Naive thymus-derived CD8-positive, alpha-beta T cell (primary cell): ENCODE measurements at regions not wholly inside any gene's neighbourhood (a gene's known extent, or its start where the extent isn't known, plus 50 kb on each side); places are given as distances from the start of the nearest gene placed in this dataset.

ENCODE experiments used
- ATAC-seq, 2 donors: fragments of 150-1000 bp; cut with Tn5 transposase in 1 of 2; sonication (Bioruptor Pico), chemical (Tn5 transposase) in 1 of 2; 1 replicate in 1 of 2; 2 replicates in 1 of 2; pipeline ENCODE4 v1.10.0; 2021; ENCODE audit warnings: mild to moderate bottlenecking in 2 of 2, moderate library complexity in 2 of 2
- POLR2A ChIA-PET: fragments of 350-600 bp; sonication (Branson Sonifier 250); formaldehyde crosslinking; loops from one replicate; lab custom pipeline; 2021; ENCODE audit warnings: antibody characterized with exemption; lab: Charles Lee
- DNase-seq, 10 donors: peaks; one replicate each; pipeline versions ENCODE4 v3.0.0 to v3.0.0-alpha.2; 2020 to 2022
- H3K27ac Mint-ChIP-seq, 10 donors: one replicate each; pipeline ENCODE4 v1.8.0; 2020 to 2022; ENCODE audit warnings: mild to moderate bottlenecking in 10 of 10, mixed read lengths in 10 of 10, moderate library complexity in 4 of 10, inconsistent platforms in 1 of 10
- H3K27me3 Mint-ChIP-seq, 5 donors: one replicate each; pipeline ENCODE4 v1.8.0; 2021 to 2022; ENCODE audit warnings: mixed read lengths in 5 of 5
- H3K36me3 Mint-ChIP-seq, 3 donors: one replicate each; pipeline ENCODE4 v1.8.0; 2020 to 2022; ENCODE audit warnings: mixed read lengths in 3 of 3, mild to moderate bottlenecking in 2 of 3, inconsistent platforms in 1 of 3
- H3K4me1 Mint-ChIP-seq, 4 donors: one replicate each; pipeline ENCODE4 v1.8.0; 2021 to 2022; ENCODE audit warnings: mixed read lengths in 4 of 4
- H3K4me3 Mint-ChIP-seq, 10 donors: one replicate each; pipeline ENCODE4 v1.8.0; 2020 to 2022; ENCODE audit warnings: mild to moderate bottlenecking in 10 of 10, mixed read lengths in 10 of 10, moderate library complexity in 6 of 10, inconsistent platforms in 1 of 10
- H3K9me3 Mint-ChIP-seq, 9 donors: one replicate each; pipeline ENCODE4 v1.8.0; 2020 to 2022; ENCODE audit warnings: mixed read lengths in 9 of 9, mild to moderate bottlenecking in 3 of 9, inconsistent platforms in 1 of 9, moderate library complexity in 1 of 9

DNA sequence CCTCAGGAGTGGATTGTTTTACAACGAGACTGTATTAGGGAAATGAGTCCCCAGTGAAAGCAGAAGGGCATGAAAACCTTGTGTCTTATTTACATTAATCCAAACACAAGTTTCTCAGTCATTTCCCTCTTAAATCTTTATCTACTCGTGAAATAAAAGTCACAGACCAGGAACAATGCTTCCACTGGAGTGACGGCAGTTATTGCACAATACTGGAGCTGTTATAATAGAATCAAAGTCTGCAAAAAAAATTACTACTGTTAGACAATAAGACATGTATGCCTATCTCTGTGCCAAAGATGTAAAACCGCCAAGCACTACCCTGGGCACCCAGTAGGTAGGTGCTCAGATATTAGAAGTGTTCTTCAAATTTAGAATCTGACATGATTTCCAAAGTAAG lies 375.5 kb downstream of the ZNF521 start:
- Mint-ChIP-seq H3K27ac (no peak overlapping the region), H3K9me3 (peaks cover 0 to 2% (median 0%) of the 10 kb centered on the region in 9 donors), H3K4me1 (no peaks in the 10 kb centered on the region), H3K36me3 (no peaks in the 10 kb centered on the region), H3K4me3 (no peak overlapping the region), H3K27me3 (peaks cover 0 to 11% (median 6%) of the 10 kb centered on the region in 5 donors)
- DNase-seq (no peak), ATAC-seq (no peak)
- POLR2A ChIA-PET = no interaction called here

DNA sequence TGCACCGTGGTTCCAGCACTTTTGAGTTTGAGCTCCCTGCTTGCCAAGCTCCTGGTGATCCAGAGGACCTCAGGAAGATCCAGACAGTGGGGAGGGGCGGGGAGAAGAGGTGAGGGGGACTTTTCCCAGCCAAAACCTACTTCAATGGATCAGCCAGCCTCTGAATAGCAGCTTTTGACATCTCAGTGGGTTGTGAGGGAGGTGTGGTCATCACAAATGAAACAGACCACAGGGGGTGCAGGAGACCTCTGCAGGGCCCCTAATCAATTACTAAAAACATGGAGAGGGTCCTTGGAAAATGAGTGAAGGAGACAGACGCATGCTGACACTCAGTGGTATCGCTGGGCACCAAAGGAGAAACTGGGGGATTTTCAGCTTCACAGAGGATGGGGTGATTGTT lies 372.7 kb downstream of the ZNF521 start:
- no peaks in the 10 kb centered on the region for H3K36me3 Mint-ChIP-seq
- no peak overlapping the region for H3K4me3 Mint-ChIP-seq
- POLR2A ChIA-PET = no interaction called here
- peaks cover 0 to 6% (median 0%) of the 10 kb centered on the region in 9 donors for H3K9me3 Mint-ChIP-seq
- H3K27ac Mint-ChIP-seq = no peak overlapping the region
- no peaks in the 10 kb centered on the region for H3K4me1 Mint-ChIP-seq
- DNase-seq (no peak), ATAC-seq (no peak)
- H3K27me3 Mint-ChIP-seq = peaks cover 2 to 18% (median 9%) of the 10 kb centered on the region in 5 donors

DNA sequence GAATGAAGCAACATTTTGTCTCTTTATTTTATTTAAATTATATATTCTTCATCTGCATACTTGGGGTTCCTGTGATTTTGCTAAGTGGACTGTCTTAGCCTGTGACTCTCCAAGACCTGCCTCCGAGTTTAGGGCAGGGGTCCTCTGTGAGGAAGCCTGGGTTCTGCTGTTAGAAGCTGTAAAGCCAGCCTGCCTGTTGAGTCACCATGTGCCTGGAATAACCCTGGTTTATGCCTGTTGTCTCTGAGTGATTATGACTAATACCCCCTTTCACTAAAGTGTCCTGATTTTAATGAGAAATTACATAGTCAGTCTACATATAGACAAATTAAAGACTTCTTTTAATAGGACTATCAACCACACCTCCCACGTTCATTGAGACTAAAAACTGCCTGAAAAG lies 369.1 kb downstream of the ZNF521 start:
- POLR2A ChIA-PET = no interaction called here
- H3K27ac Mint-ChIP-seq = no peak overlapping the region
- H3K9me3 Mint-ChIP-seq = peaks cover 0 to 4% (median 0%) of the 10 kb centered on the region in 9 donors
- ATAC-seq (no peak), DNase-seq (no peak)
- no peak overlapping the region for H3K4me3 Mint-ChIP-seq
- H3K4me1 Mint-ChIP-seq = no peaks in the 10 kb centered on the region
- H3K27me3 Mint-ChIP-seq = peaks cover 8 to 29% (median 12%) of the 10 kb centered on the region in 5 donors
- H3K36me3 Mint-ChIP-seq = no peaks in the 10 kb centered on the region

DNA sequence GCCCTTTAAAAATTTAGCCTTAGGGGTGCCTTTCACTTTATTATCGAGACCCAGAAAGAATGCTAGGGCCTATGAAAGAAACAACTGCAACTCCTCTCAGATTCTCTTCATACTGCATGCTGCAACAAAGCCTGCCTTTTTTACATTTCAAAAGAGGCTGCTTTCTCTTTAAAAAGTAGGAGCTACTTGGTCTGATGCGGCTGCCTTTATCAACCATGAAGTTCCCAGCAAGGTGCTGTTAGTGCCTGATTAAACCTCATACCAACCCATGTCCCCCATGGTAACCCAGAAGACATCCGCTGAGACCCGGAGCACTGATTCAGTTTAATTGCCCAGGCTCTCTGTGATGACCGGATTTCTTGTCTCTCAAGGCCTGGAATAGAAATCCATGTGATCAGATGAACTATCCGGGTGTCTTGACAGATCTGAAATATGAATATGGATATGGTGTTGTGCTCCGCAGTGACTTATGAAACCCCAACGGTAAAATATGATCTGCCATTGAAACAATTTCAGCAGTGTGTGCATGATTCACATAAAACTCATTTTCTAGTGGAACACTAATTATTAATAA lies 368.3 kb downstream of the ZNF521 start:
- Mint-ChIP-seq H3K4me3 (no peak overlapping the region), H3K27ac (no peak overlapping the region), H3K36me3 (no peaks in the 10 kb centered on the region), H3K4me1 (no peaks in the 10 kb centered on the region), H3K27me3 (peaks cover 8 to 29% (median 12%) of the 10 kb centered on the region in 5 donors), H3K9me3 (peaks cover 0 to 4% (median 0%) of the 10 kb centered on the region in 9 donors)
- POLR2A ChIA-PET = no interaction called here
- DNase-seq = no peak
- no peak for ATAC-seq

DNA sequence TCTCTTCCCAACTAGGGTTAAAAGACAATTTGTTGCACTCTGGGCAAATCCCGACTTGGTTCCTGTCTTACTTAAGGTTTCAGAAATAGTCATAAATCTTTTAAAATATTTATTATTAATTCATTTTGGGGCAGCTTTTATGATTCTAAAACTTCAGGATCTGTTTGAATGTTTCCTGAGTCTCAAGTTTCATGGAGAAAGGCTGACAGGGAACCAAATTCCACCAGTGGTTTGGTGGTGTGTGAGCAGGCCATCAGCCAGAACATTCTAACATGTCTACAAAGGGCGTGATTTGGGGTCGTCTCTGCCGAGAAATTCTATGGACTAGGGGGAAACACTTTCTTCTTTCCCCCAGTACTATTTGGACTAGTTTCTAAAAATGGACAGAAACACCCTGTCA lies 366.4 kb downstream of the ZNF521 start:
- no peaks in the 10 kb centered on the region for H3K36me3 Mint-ChIP-seq

DNA sequence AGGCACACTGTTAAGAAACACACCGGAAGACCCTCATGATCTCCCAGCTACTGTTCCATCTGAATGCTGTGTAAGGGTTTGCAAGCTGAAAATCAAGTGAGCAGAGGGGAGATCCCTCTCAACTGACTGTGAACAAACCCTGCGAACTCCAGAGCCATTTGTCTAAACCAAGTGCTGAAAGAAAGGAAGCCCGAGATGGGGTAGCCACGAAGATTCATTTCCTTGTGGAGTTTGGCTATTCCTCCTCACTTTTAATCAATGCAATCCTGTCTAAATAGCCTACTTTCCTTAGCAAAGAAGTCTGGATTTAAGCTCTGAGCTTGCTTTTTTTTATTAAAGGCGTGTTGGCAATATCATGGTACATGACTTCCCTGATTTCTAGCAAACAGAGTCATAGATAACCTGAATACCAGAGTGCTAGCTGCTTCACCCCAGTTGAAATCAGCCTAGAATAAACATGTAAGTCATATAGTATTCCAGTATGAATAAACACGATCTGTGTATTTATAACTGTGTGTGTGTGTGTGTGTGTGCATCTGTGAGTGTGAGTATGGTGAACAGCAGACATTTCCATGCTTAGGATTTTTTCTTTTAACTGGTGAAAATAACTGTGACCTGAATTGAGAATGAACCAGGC lies 365.2 kb downstream of the ZNF521 start:
- POLR2A ChIA-PET = no interaction called here
- H3K27me3 Mint-ChIP-seq = peaks cover 2 to 20% (median 12%) of the 10 kb centered on the region in 5 donors
- ATAC-seq = no peak

More for the DNA sequence above, 366.4 kb downstream of the ZNF521 start:
- no peak overlapping the region for H3K27ac Mint-ChIP-seq
- H3K4me1 Mint-ChIP-seq = peaks cover 0 to 2% (median 0%) of the 10 kb centered on the region in 4 donors
- H3K27me3 Mint-ChIP-seq = peaks cover 4 to 29% (median 12%) of the 10 kb centered on the region in 5 donors
- POLR2A ChIA-PET = no interaction called here
- no peak overlapping the region for H3K4me3 Mint-ChIP-seq
- ATAC-seq = no peak
- DNase-seq = no peak
- H3K9me3 Mint-ChIP-seq = peaks cover 0 to 4% (median 0%) of the 10 kb centered on the region in 9 donors

DNA sequence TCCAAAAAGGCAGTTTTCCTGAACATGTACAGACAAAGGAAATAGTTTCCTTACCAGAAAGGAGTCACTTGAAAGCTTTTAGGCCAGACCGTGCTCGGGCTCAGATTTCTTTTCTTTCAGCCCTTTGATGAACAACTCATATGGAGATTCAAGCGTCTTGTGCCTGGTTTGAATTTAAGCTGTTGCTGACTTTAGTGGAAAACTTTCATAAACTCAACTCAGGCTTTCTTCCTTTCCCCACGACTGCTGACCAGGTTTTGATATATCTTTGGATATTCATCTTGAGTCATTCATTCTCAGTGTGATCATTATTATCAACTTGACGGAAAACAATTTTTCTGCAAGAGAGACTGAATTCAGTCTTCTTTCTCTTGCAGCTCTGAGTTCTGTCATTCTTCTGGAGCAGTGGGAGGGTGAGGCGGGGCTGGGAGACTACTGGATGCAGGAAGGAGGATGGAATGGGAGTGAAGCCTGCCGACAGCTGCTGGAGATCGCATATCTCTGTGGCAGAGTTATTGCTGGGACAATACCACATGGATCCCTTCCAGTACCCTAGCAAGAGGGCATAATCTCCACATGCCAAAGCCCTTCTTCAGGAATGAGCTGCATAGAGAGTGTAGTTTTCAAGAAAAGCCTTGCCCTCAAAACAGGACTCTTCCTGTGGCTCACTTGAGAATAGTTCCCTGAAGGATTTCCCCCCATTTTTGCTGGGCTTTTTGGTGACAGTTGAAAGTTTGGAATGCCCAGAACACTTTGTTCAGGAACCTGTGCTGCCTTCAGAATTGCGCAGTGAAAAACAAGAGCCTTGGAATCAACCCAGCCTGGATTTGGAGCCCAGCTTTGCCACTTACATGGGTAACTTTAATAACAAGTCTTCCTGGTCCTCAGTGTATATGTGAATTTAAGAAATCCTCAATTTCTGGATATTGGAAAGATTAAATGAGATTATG lies 364.4 kb downstream of the ZNF521 start:
- Mint-ChIP-seq H3K27me3 (peaks cover 2 to 20% (median 8%) of the 10 kb centered on the region in 5 donors), H3K4me3 (no peak overlapping the region), H3K27ac (no peak overlapping the region), H3K36me3 (no peaks in the 10 kb centered on the region), H3K4me1 (peaks cover 0 to 2% (median 0%) of the 10 kb centered on the region in 4 donors), H3K9me3 (peaks cover 0 to 8% (median 0%) of the 10 kb centered on the region in 9 donors)
- DNase-seq (no peak), ATAC-seq (no peak)
- POLR2A ChIA-PET = no interaction called here

More for the DNA sequence above, 365.2 kb downstream of the ZNF521 start:
- Mint-ChIP-seq H3K27ac (peak overlapping the region in 1 of 10 donors; percentile 14), H3K4me3 (no peak overlapping the region), H3K36me3 (no peaks in the 10 kb centered on the region), H3K9me3 (peaks cover 0 to 7% (median 0%) of the 10 kb centered on the region in 9 donors), H3K4me1 (peaks cover 0 to 2% (median 0%) of the 10 kb centered on the region in 4 donors)
- no peak for DNase-seq

DNA sequence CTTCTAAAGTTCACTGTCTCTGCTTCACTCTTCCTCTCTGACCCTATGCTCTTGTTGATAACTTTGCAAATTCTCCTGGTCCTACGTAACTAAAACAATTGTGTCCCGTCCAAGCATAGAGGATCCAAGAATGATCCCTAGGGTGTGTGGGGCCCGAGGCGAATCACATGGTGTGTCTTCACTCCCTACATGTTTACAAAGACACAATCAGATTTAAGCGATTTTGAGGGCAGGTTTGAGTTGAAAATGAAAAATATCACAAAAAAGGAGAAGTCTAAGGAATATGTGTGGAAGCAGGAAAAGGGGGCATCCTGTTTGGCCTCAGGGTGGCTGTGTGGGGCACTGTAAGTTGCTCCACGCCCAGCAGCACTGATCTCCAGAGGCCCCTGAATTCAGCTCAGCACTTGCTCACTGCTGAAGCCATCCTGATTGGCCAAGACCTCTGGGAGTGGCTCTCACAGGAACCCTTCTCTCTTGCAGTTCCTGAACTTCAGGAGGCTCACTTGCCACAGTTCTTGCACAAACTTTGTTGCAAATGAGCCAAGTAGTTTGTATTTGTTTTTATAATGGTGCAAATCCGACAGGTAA lies 363.6 kb downstream of the ZNF521 start:
- Mint-ChIP-seq H3K4me3 (no peak overlapping the region), H3K27ac (no peak overlapping the region), H3K4me1 (peaks cover 0 to 2% (median 0%) of the 10 kb centered on the region in 4 donors), H3K9me3 (peaks cover 0 to 5% (median 0%) of the 10 kb centered on the region in 9 donors), H3K27me3 (peaks cover 2 to 20% (median 8%) of the 10 kb centered on the region in 5 donors), H3K36me3 (no peaks in the 10 kb centered on the region)
- no peak for ATAC-seq
- no peak for DNase-seq
- POLR2A ChIA-PET = no interaction called here

DNA sequence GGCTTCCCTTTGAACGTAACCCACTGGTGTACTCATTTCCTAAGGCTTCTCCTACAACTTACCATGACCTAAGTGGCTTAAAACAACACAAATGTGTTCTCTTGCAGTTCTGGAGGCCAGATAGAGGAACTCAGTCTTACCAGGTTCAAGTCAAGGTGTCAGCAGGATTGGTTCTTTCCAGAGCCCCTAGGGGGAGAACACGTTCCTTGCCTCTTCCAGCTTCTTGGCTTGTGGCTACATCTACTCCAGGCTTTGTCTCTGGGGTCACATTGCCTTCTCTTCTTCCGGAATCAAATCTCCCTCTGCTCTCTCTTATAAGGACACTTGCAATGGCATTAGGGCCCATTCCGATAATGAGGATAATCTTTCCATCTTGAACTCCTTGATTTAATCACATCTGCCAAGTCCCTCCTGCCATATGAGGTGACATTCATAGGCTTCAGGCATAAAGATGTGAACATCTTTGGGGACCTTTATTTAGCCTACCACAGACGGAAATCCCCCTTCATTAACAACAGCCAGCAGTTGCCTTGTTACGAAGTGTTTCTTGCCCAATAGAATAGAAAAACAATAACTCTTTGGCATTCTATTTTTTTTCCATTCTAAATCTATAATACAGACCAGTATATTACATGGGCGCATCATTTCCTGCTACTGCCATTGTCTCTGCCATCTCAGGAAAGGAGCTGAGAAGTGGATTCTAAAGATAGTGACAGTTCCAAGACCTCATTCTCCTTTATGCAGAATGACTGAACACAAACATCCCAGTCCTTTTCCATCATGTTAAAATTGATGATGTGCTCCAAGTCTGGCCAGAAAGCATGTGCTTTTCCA lies 362.0 kb downstream of the ZNF521 start:
- Mint-ChIP-seq H3K27ac (no peak overlapping the region), H3K9me3 (peaks cover 0 to 5% (median 0%) of the 10 kb centered on the region in 9 donors), H3K4me3 (no peak overlapping the region), H3K36me3 (no peaks in the 10 kb centered on the region), H3K27me3 (peaks cover 0 to 13% (median 5%) of the 10 kb centered on the region in 5 donors), H3K4me1 (peaks cover 0 to 2% (median 0%) of the 10 kb centered on the region in 4 donors)
- ATAC-seq (no peak), DNase-seq (no peak)
- POLR2A ChIA-PET = no interaction called here

DNA sequence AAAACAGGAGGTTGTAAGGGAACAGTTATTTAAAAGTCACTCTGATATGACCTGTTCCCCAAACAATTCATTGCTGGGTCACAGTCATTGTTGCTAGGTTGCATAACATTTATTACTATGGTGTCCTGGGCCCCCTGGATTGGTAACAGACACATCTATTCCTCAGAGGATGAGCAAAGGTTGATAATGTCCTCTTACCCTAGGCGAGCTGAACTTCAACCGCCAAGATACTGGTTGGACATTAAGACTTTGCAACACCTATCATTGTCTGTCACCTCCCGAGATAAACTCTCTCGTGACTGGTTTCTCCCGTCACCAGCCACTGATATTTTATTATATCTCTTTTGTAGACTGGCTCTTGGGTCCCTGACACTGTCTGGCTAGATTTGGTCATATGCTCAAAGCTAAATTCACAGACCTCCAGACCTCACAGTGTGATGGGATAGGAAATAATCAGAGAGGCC lies 361.3 kb downstream of the ZNF521 start:
- POLR2A ChIA-PET = no interaction called here
- Mint-ChIP-seq H3K27me3 (peaks cover 0 to 8% (median 5%) of the 10 kb centered on the region in 5 donors), H3K9me3 (peaks cover 0 to 5% (median 0%) of the 10 kb centered on the region in 9 donors), H3K36me3 (no peaks in the 10 kb centered on the region), H3K4me1 (peaks cover 0 to 2% (median 0%) of the 10 kb centered on the region in 4 donors), H3K4me3 (no peak overlapping the region), H3K27ac (no peak overlapping the region)
- DNase-seq (no peak), ATAC-seq (no peak)

DNA sequence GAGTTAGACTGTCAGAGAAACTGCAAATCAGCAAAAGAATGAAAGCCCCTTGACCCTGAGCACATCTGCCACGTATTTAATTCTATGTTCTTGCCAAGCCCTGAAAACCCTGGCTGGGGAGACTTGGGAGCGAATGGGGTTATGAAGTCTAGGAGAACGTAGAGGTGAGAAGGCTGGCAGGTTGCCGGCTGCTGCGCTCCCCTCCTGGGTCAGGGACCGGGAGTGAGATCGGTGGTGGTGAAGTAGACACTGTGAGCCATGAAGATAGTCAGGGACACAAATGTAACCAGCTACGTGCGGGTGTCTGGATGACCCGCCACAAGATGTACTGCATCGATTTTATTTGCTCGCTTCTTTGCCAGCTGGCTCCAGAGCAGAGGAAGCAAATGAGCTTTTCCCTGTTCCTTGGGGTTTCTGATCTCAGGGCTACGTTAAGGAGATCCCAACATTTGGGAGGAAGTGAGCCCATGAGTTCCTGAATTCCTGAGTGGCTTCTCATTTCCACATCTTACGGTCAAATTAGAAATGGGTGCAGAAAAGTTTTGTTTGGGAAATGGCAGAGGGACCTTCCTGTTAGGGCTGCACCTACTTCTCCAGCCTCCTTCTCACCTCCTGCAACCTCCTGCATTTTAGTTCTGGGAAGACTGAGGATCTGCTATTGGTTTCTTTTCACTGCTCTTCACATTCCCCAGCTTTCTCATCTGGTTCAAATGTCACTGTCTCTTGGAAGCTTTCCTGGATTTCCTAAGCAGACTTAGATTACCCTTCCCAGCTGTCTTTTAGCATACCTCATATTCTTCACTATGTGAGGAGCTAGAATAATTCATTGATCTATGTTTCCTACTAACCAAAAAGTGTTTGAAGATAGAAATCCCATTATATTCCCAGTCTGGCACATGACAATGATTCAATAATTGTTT lies 360.6 kb downstream of the ZNF521 start:
- POLR2A ChIA-PET = no interaction called here

More for the DNA sequence above, 360.6 kb downstream of the ZNF521 start:
- Mint-ChIP-seq H3K4me1 (peaks cover 0 to 2% (median 0%) of the 10 kb centered on the region in 4 donors), H3K9me3 (peaks cover 0 to 5% (median 0%) of the 10 kb centered on the region in 9 donors), H3K36me3 (no peaks in the 10 kb centered on the region), H3K27ac (no peak overlapping the region), H3K27me3 (peaks cover 0 to 5% (median 1%) of the 10 kb centered on the region in 5 donors), H3K4me3 (no peak overlapping the region)
- ATAC-seq (no peak), DNase-seq (no peak)
